K562 (cell line): ENCODE measurements at regions not wholly inside any gene's neighbourhood (a gene's known extent, or its start where the extent isn't known, plus 50 kb on each side); places are given as distances from the start of the nearest gene placed in this dataset.

Experiments used
- ATAC-seq: fragments of 200-7000 bp; cut with Tn5 transposase; 3 replicates; pipeline ENCODE4 v1.9.1; 2020; ENCODE audit warnings: moderate library complexity
- BruUV-seq: library from RNA; stranded (reverse); fragments of 400-500 nt; replicated peaks from 2 replicates; lab custom pipeline; 2021; lab: Mats Ljungman, UMichigan
- CTCF ChIA-PET: fragments of 300-600 bp; formaldehyde crosslinking; extraction: SDS; loops from one replicate; lab custom pipeline; 2021; ENCODE audit warnings: low intra/inter-chr PET ratio; lab: Yijun Ruan, JAX
- POLR2A ChIA-PET: fragments of 300-600, 350-650 bp; sonication (Branson Sonifier 250); formaldehyde crosslinking; extraction: SDS; loops from one replicate; lab custom pipeline; 2021; ENCODE audit warnings: antibody characterized with exemption, inconsistent platforms; lab: Yijun Ruan, JAX
- DNase-seq, 4 experiments: peaks; one replicate each; pipeline versions ENCODE4 v3.0.0 to v3.0.0-alpha.2; 2011 to 2018; ENCODE audit warnings: low spot score in 3 of 4, mixed read lengths in 3 of 4; ENCODE audit errors: extremely low read depth in 1 of 4
- FAIRE-seq: peaks from 2 replicates; lab custom pipeline; 2011; peaks lifted over from hg19 to GRCh38; lab: Jason Lieb, UNC
- H2AFZ ChIP-seq: 2 replicates; pipeline ENCODE4 v1.6.0; 2011; ENCODE audit warnings: low read depth, low read length, control low read depth, inconsistent platforms
- H3K27ac ChIP-seq: fragments of 200-600 bp; 3 replicates; pipeline ENCODE4 v1.8.0; 2011; ENCODE audit warnings: low read depth, mild to moderate bottlenecking, control low read depth, inconsistent platforms, low read length, moderate library complexity, mixed read lengths; ENCODE audit errors: extremely low read depth
- H3K27me3 ChIP-seq, 2 experiments: fragments of 300-600 bp in 1 of 2; 2 replicates in 1 of 2; 3 replicates in 1 of 2; pipeline versions ENCODE4 v1.6.0 to v1.8.0; 2011; ENCODE audit warnings: inconsistent platforms in 2 of 2, low read length in 2 of 2, mild to moderate bottlenecking in 1 of 2, mixed read lengths in 1 of 2, moderate library complexity in 1 of 2; ENCODE audit not compliant: control insufficient read depth in 2 of 2, insufficient read depth in 2 of 2
- H3K36me3 ChIP-seq: fragments of 300-600 bp; 3 replicates; pipeline ENCODE4 v1.8.0; 2011; ENCODE audit warnings: mild to moderate bottlenecking, low read length, inconsistent platforms; ENCODE audit not compliant: control insufficient read depth, insufficient read depth
- H3K4me1 ChIP-seq, 2 experiments: fragments of 200-600 bp in 1 of 2; replicated peaks in 1 of 2; 2 replicates in 1 of 2; 3 replicates in 1 of 2; pipeline versions ENCODE4 v1.5.1 to v1.8.0; 2011; ENCODE audit warnings: inconsistent platforms in 2 of 2, low read length in 2 of 2, mild to moderate bottlenecking in 1 of 2, mixed read lengths in 1 of 2, moderate library complexity in 1 of 2; ENCODE audit not compliant: control insufficient read depth in 2 of 2, insufficient read depth in 2 of 2
- H3K4me2 ChIP-seq: 2 replicates; pipeline ENCODE4 v1.6.1; 2011; ENCODE audit warnings: low read length, control low read depth, inconsistent platforms, mixed read lengths; ENCODE audit not compliant: insufficient read depth
- H3K4me3 ChIP-seq: fragments of 200-600 bp; sonication (generic), shearing (Covaris generic); 2 replicates; pipeline ENCODE4 v1.5.1; 2016; ENCODE audit warnings: control low read depth, inconsistent platforms
- H3K79me2 ChIP-seq: fragments of 200-600 bp; 3 replicates; pipeline ENCODE4 v1.8.0; 2011; ENCODE audit warnings: low read length, inconsistent platforms; ENCODE audit not compliant: control insufficient read depth, insufficient read depth
- H3K9ac ChIP-seq, 2 experiments: 2 replicates each; pipeline versions ENCODE4 v1.6.0 to v1.6.1; 2011; ENCODE audit warnings: low read depth in 2 of 2, low read length in 2 of 2, control low read depth in 1 of 2, inconsistent platforms in 1 of 2, mild to moderate bottlenecking in 1 of 2, mixed read lengths in 1 of 2; ENCODE audit not compliant: insufficient read depth in 1 of 2
- H3K9me1 ChIP-seq: one replicate; pipeline ENCODE4 v1.6.0; 2011; ENCODE audit warnings: inconsistent platforms, mild to moderate bottlenecking, low read length, moderate library complexity; ENCODE audit not compliant: control insufficient read depth, insufficient read depth
- H3K9me3 ChIP-seq: replicated peaks from 2 replicates; pipeline ENCODE4 v1.5.1; 2011; ENCODE audit warnings: low read depth, low read length, inconsistent platforms; ENCODE audit not compliant: control insufficient read depth, insufficient read depth
- H4K20me1 ChIP-seq: replicated peaks from 2 replicates; pipeline ENCODE4 v1.6.1; 2011; ENCODE audit warnings: low read length, inconsistent platforms, mixed read lengths; ENCODE audit not compliant: control insufficient read depth, insufficient read depth
- ARID3A ChIP-seq: IDR thresholded peaks from 2 replicates; pipeline ENCODE4 v1.6.1; 2012; ENCODE audit warnings: low read depth, low read length, improper control_type of control experiment, borderline replicate concordance
- ARID4B ChIP-seq: sonication (generic); formaldehyde crosslinking; IDR thresholded peaks from 2 replicates; pipeline ENCODE4 v1.8.0; 2022; ENCODE audit warnings: mild to moderate bottlenecking, missing genetic modification reagents
- COPS2 ChIP-seq: fragments of 450-650 bp; conservative IDR thresholded peaks from 2 replicates; pipeline ENCODE4 v1.6.1; 2016; ENCODE audit warnings: mild to moderate bottlenecking, moderate library complexity
- KLF6 ChIP-seq: fragments of 250-450 bp; sonication (Bioruptor Pico); IDR thresholded peaks from 2 replicates; pipeline ENCODE4 v1.4.0; 2020; ENCODE audit warnings: mild to moderate bottlenecking, moderate library complexity, borderline replicate concordance
- MTA2 ChIP-seq: fragments of 450-650 bp; IDR thresholded peaks from 2 replicates; pipeline ENCODE4 v1.6.1; 2016; ENCODE audit warnings: low read depth
- NUFIP1 ChIP-seq: fragments of 450-650 bp; IDR thresholded peaks from 2 replicates; pipeline ENCODE4 v1.6.1; 2018; ENCODE audit not compliant: partially characterized antibody
- RBM17 ChIP-seq: fragments of 200-400 bp; formaldehyde crosslinking; IDR thresholded peaks from 2 replicates; pipeline ENCODE4 v1.6.1; 2017; ENCODE audit warnings: low read depth, mild to moderate bottlenecking, low read length, borderline replicate concordance
- SAFB ChIP-seq: fragments of 200-400 bp; formaldehyde crosslinking; IDR thresholded peaks from 2 replicates; pipeline ENCODE4 v1.6.1; 2017; ENCODE audit warnings: low read depth, low read length, borderline replicate concordance
- SPI1 ChIP-seq: IDR thresholded peaks from 2 replicates; pipeline ENCODE4 v1.6.1; 2011; ENCODE audit warnings: low read depth, low read length, control low read depth, borderline replicate concordance
- TFAM ChIP-seq: fragments of 250-450 bp; sonication (Bioruptor Pico); conservative IDR thresholded peaks from 2 replicates; pipeline ENCODE4 v1.5.0; 2021; ENCODE audit warnings: mild to moderate bottlenecking, moderate library complexity
- TFE3 ChIP-seq: fragments of 450-650 bp; formaldehyde crosslinking; IDR thresholded peaks from 2 replicates; pipeline ENCODE4 v1.4.0; 2020; ENCODE audit warnings: mild to moderate bottlenecking, mixed read lengths
- ZBTB26 ChIP-seq: fragments of 450-650 bp; formaldehyde crosslinking; IDR thresholded peaks from 2 replicates; pipeline ENCODE4 v1.4.0; 2022; ENCODE audit warnings: missing genetic modification characterization
- ZNF133 ChIP-seq: fragments of 250-450 bp; sonication (Bioruptor Pico); IDR thresholded peaks from 2 replicates; pipeline ENCODE4 v1.4.0; 2020; ENCODE audit warnings: mild to moderate bottlenecking
- ZNF347 ChIP-seq: fragments of 450-650 bp; formaldehyde crosslinking; IDR thresholded peaks from 2 replicates; pipeline ENCODE4 v1.4.0; 2020; ENCODE audit warnings: low read depth, mild to moderate bottlenecking, moderate library complexity
- ZNF780A ChIP-seq: fragments of 250-450 bp; sonication (Bioruptor Pico); IDR thresholded peaks from 2 replicates; pipeline ENCODE4 v1.5.0; 2021; ENCODE audit warnings: mild to moderate bottlenecking
- WGBS: fragments of 100-300 bp; shearing (Covaris generic); methylation state at CpG from one replicate; pipeline ENCODE4 v1.1.6; 2016; ENCODE audit warnings: low coverage, mixed read lengths; ENCODE audit not compliant: insufficient coverage; ENCODE audit errors: missing lambda C conversion rate; 5-methylcytosine and 5-hydroxymethylcytosine counted together
- in situ Hi-C: fragments of 300-500 bp; cut with MboI; formaldehyde crosslinking; loops from 4 replicates; pipeline ENCODE4 v1.15.0; 2018; ENCODE audit warnings: inconsistent platforms, mixed read lengths
- intact Hi-C: fragments of 100-400 bp; cut with micrococcal nuclease; formaldehyde crosslinking; loops from 2 replicates; pipeline ENCODE4 v1.14.2; 2022

- in situ Hi-C loops: no loop called here
- CTCF ChIA-PET: no interaction called here
- TF ChIP-seq ARID3A (no peak), RBM17 (no peak), SAFB (no peak), NUFIP1 (no peak), TFE3 (CRISPR knock-in tag) (no peak), ZBTB26 (CRISPR knock-in tag) (no peak), TFAM (no peak), COPS2 (no peak), ARID4B (no peak), MTA2 (no peak), ZNF780A (CRISPR knock-in tag) (no peak), KLF6 (CRISPR knock-in tag) (no peak), ZNF347 (CRISPR knock-in tag) (no peak), ZNF133 (CRISPR knock-in tag) (no peak), SPI1 (no peak)
Observed at GRCh38 chr2:235143789-235144188, 192.0 kb downstream of the SH3BP4 start.

More at GRCh38 chr2:235143789-235144188, 192.0 kb downstream of the SH3BP4 start:
- Histone ChIP-seq H3K9me3 (no peaks in the 10 kb centered on the region), H3K36me3 (no peaks in the 10 kb centered on the region), H3K27me3 (peaks cover 0 to 30% of the 10 kb centered on the region in 2 experiments; a peak in 2 of 5 replicates), H3K4me1 (no peaks in the 10 kb centered on the region), H2AFZ (no peak overlapping the region), H3K27ac (no peak overlapping the region), H4K20me1 (no peaks in the 10 kb centered on the region), H3K79me2 (no peaks in the 10 kb centered on the region), H3K9ac (no peak overlapping the region), H3K9me1 (no peaks in the 10 kb centered on the region), H3K4me3 (no peak overlapping the region), H3K4me2 (no peak overlapping the region)
- BruUV-seq: no TSS peak
- WGBS: 0% methylated on average over 2 of the region's 2 CpGs
- POLR2A ChIA-PET: no interaction called here
- ATAC-seq (no peak), DNase-seq (no peak), FAIRE-seq (no peak)
- intact Hi-C loops: no loop called here
